ENCODE measurements at regions not wholly inside any gene's neighbourhood (a gene's known extent, or its start where the extent isn't known, plus 50 kb on each side); places are given as distances from the start of the nearest gene placed in this dataset.

GRCh38 chr4:57404483-57404882 lies 294.3 kb upstream of the IGFBP7 start:
- CTCF ChIA-PET: no interaction called here
- BruUV-seq (replicated peaks): no TSS peak

DNA sequence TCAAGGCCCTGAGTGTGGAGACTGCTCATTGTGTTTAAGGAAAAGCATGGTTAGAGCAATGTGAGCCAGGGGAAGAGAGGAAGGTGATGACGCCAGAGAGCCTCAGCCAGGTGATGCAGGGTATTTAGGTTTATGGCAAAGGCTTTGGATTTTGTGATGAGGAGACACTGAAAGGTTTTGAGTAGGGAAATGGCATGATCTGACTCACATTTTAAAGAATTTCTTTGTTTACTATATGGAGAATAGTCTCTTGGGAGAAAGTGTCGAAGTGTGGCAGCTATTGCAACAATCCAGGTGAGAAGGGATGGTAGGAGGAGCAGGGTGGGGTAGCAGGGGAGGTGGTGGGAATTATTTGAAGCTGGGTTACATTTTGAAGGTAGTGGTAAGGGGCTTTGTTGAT lies 293.4 kb upstream of the IGFBP7 start:
- no peaks in the 10 kb centered on the region for H3K9me3 ChIP-seq (ENCODE audit: low read length)
- H3K4me2 ChIP-seq (ENCODE audit: low read length): no peak overlapping the region
- no TSS peak for BruUV-seq (replicated peaks)
- H3K4me3 ChIP-seq (ENCODE audit: low read length): no peak overlapping the region
- ChIA-PET POLR2A (ENCODE audit: unreplicated experiment) (no interaction called here), CTCF (no interaction called here)
- H3K4me1 ChIP-seq (ENCODE audit: insufficient read depth, low read length): peaks cover 46% of the 10 kb centered on the region
- H3K9ac ChIP-seq (ENCODE audit: low read length): no peak overlapping the region
- H4K20me1 ChIP-seq (ENCODE audit: low read length): no peaks in the 10 kb centered on the region
- H3F3A ChIP-seq (ENCODE audit: low read length, unreplicated experiment): no peaks in the 10 kb centered on the region
- H3K79me2 ChIP-seq (ENCODE audit: low read length): no peaks in the 10 kb centered on the region
- no peaks in the 10 kb centered on the region for H3K27me3 ChIP-seq (ENCODE audit: low read length)
- no peak overlapping the region for H3K27ac ChIP-seq (ENCODE audit: low read length)
- H3K36me3 ChIP-seq (ENCODE audit: low read depth, low read length): no peaks in the 10 kb centered on the region
- ATAC-seq (no peak), DNase-seq (peak; percentile 46)
- H3K9me2 ChIP-seq (replicated peaks; ENCODE audit: low read length): no peaks in the 10 kb centered on the region
- intact Hi-C loops (cut with micrococcal nuclease): no loop called here
- TF ChIP-seq, protein P1, sequence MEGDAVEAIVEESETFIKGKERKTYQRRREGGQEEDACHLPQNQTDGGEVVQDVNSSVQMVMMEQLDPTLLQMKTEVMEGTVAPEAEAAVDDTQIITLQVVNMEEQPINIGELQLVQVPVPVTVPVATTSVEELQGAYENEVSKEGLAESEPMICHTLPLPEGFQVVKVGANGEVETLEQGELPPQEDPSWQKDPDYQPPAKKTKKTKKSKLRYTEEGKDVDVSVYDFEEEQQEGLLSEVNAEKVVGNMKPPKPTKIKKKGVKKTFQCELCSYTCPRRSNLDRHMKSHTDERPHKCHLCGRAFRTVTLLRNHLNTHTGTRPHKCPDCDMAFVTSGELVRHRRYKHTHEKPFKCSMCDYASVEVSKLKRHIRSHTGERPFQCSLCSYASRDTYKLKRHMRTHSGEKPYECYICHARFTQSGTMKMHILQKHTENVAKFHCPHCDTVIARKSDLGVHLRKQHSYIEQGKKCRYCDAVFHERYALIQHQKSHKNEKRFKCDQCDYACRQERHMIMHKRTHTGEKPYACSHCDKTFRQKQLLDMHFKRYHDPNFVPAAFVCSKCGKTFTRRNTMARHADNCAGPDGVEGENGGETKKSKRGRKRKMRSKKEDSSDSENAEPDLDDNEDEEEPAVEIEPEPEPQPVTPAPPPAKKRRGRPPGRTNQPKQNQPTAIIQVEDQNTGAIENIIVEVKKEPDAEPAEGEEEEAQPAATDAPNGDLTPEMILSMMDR (conservative IDR thresholded peaks at IDR 0.05; ENCODE audit: low read depth, low read length): no peak
- TF ChIP-seq EZH2phosphoT487 (IDR thresholded peaks at IDR 0.05; ENCODE audit: borderline replicate concordance, low read length) (no peak), EZH2 (IDR thresholded peaks at IDR 0.05; ENCODE audit: low read length, unreplicated experiment) (no peak)
- H2AFZ ChIP-seq (ENCODE audit: low read length): peak overlapping the region; percentile 30; the same call in 1 of the 2 replicates

More at GRCh38 chr4:57404483-57404882, 294.3 kb upstream of the IGFBP7 start:
- Histone ChIP-seq H2AFZ (ENCODE audit: low read length) (peak overlapping the region; percentile 60), H3K9me2 (replicated peaks; ENCODE audit: low read length) (no peaks in the 10 kb centered on the region), H4K20me1 (ENCODE audit: low read length) (no peaks in the 10 kb centered on the region), H3K4me2 (ENCODE audit: low read length) (peak overlapping the region; percentile 44), H3K27ac (ENCODE audit: low read length) (peak overlapping the region; percentile 58), H3F3A (ENCODE audit: low read length, unreplicated experiment) (no peaks in the 10 kb centered on the region), H3K36me3 (ENCODE audit: low read depth, low read length) (no peaks in the 10 kb centered on the region), H3K9ac (ENCODE audit: low read length) (no peak overlapping the region), H3K4me1 (ENCODE audit: insufficient read depth, low read length) (peaks cover 46% of the 10 kb centered on the region), H3K79me2 (ENCODE audit: low read length) (no peaks in the 10 kb centered on the region), H3K4me3 (ENCODE audit: low read length) (no peak overlapping the region), H3K27me3 (ENCODE audit: low read length) (no peaks in the 10 kb centered on the region), H3K9me3 (ENCODE audit: low read length) (no peaks in the 10 kb centered on the region)
- POLR2A ChIA-PET (ENCODE audit: unreplicated experiment): no interaction called here
- no peak for ATAC-seq
- TF ChIP-seq EZH2 (IDR thresholded peaks at IDR 0.05; ENCODE audit: low read length, unreplicated experiment): no peak
- TF ChIP-seq, protein P1 (conservative IDR thresholded peaks at IDR 0.05; ENCODE audit: low read depth, low read length): no peak
- no peak for TF ChIP-seq EZH2phosphoT487 (IDR thresholded peaks at IDR 0.05; ENCODE audit: borderline replicate concordance, low read length)
- no peak for DNase-seq
- intact Hi-C loops (cut with micrococcal nuclease): no loop called here

DNA sequence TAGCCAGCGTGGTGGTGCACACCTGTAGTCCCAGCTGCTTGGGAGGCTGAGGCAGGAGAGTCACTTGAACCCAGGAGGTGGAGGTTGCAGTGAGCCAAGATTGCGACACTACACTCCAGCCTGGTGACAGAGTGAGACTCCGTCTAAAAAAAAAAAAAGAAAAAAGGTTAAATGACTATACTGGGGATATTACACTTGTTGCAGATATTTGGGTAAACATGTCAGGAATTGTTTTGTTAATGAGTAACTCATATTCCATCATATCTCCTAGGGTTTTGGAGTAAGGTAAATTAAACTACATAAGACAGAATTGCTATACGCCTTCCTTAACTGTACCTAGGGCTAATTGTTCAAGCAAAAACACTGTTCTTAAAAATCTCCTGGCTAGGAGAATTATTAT lies 291.4 kb upstream of the IGFBP7 start:
- no peaks in the 10 kb centered on the region for H3K36me3 ChIP-seq (ENCODE audit: low read depth, low read length)
- CTCF ChIA-PET: no interaction called here
- TF ChIP-seq EZH2 (IDR thresholded peaks at IDR 0.05; ENCODE audit: low read length, unreplicated experiment) (no peak), EZH2phosphoT487 (IDR thresholded peaks at IDR 0.05; ENCODE audit: borderline replicate concordance, low read length) (no peak)
- TF ChIP-seq, protein P1 (conservative IDR thresholded peaks at IDR 0.05; ENCODE audit: low read depth, low read length): no peak
- H3K79me2 ChIP-seq (ENCODE audit: low read length): no peaks in the 10 kb centered on the region
- no TSS peak for BruUV-seq (replicated peaks)
- no peak for ATAC-seq
- H3F3A ChIP-seq (ENCODE audit: low read length, unreplicated experiment): no peaks in the 10 kb centered on the region
- H3K27me3 ChIP-seq (ENCODE audit: low read length): no peaks in the 10 kb centered on the region
- no peak overlapping the region for H3K9ac ChIP-seq (ENCODE audit: low read length)
- H3K9me3 ChIP-seq (ENCODE audit: low read length): no peaks in the 10 kb centered on the region
- no peaks in the 10 kb centered on the region for H3K9me2 ChIP-seq (replicated peaks; ENCODE audit: low read length)
- DNase-seq: peak; percentile 32
- H4K20me1 ChIP-seq (ENCODE audit: low read length): no peaks in the 10 kb centered on the region
- intact Hi-C loops (cut with micrococcal nuclease): no loop called here
- POLR2A ChIA-PET (ENCODE audit: unreplicated experiment): no interaction called here
- H3K4me2 ChIP-seq (ENCODE audit: low read length): no peak overlapping the region
- peaks cover 32% of the 10 kb centered on the region for H3K4me1 ChIP-seq (ENCODE audit: insufficient read depth, low read length)
- no peak overlapping the region for H3K4me3 ChIP-seq (ENCODE audit: low read length)
- H2AFZ ChIP-seq (ENCODE audit: low read length): no peak overlapping the region
- no peak overlapping the region for H3K27ac ChIP-seq (ENCODE audit: low read length)

All from PC-3 (cell line).